Large intestine (tissue), 3 donors: ENCODE measurements at regions not wholly inside any gene's neighbourhood (a gene's known extent, or its start where the extent isn't known, plus 50 kb on each side); places are given as distances from the start of the nearest gene placed in this dataset.

Experiments used
- DNase-seq, 2 donors: peaks; one replicate each; pipeline versions ENCODE4 v3.0.0 to v3.0.0-alpha.2; 2013
- H3K27ac ChIP-seq: one replicate; pipeline ENCODE4 v1.5.1; 2013; ENCODE audit warnings: low read length
- H3K27me3 ChIP-seq: 2 replicates; pipeline ENCODE4 v1.6.1; 2013; ENCODE audit warnings: low read length; ENCODE audit not compliant: control insufficient read depth, insufficient read depth
- H3K36me3 ChIP-seq: 2 replicates; pipeline ENCODE4 v1.6.1; 2013; ENCODE audit warnings: low read length; ENCODE audit not compliant: control insufficient read depth, insufficient read depth
- H3K4me1 ChIP-seq: one replicate; pipeline ENCODE4 v1.6.1; 2013; ENCODE audit warnings: low read length; ENCODE audit not compliant: control insufficient read depth, insufficient read depth
- H3K4me3 ChIP-seq: one replicate; pipeline ENCODE4 v1.5.1; 2013; ENCODE audit warnings: low read length
- H3K9me3 ChIP-seq: one replicate; pipeline ENCODE4 v1.6.1; 2013; ENCODE audit warnings: mild to moderate bottlenecking, low read depth, low read length, moderate library complexity; ENCODE audit not compliant: control insufficient read depth
- WGBS: methylation state at CpG from one replicate; pipeline ENCODE4 v1.1.5; 2013; ENCODE audit warnings: low lambda C conversion rate; ENCODE audit not compliant: insufficient coverage; 5-methylcytosine and 5-hydroxymethylcytosine counted together

GRCh38 chr20:37643400-37643799, 50.4 kb upstream of the CTNNBL1 start:
- no peak for DNase-seq
- H3K27me3 ChIP-seq, result peaks cover 26% of the 10 kb centered on the region

GRCh38 chr20:37642246-37642645, 51.6 kb upstream of the CTNNBL1 start:
- H3K27me3 ChIP-seq, result peaks cover 26% of the 10 kb centered on the region

More at GRCh38 chr20:37643400-37643799, 50.4 kb upstream of the CTNNBL1 start:
- Histone ChIP-seq H3K4me1 (no peaks in the 10 kb centered on the region), H3K36me3 (no peaks in the 10 kb centered on the region), H3K4me3 (no peak overlapping the region), H3K27ac (no peak overlapping the region), H3K9me3 (no peaks in the 10 kb centered on the region)
- 20% methylated on average over 1 of the region's 3 CpGs for WGBS

GRCh38 chr20:37640600-37641561, 52.9 kb upstream of the CTNNBL1 start:
- Histone ChIP-seq H3K4me1 (no peaks in the 10 kb centered on the region), H3K27me3 (peaks cover 26% of the 10 kb centered on the region), H3K9me3 (no peaks in the 10 kb centered on the region), H3K27ac (no peak overlapping the region), H3K36me3 (no peaks in the 10 kb centered on the region), H3K4me3 (no peak overlapping the region)
- no peak for DNase-seq
- no CpG with 5 or more reads among the region's 13 CpGs for WGBS

More at GRCh38 chr20:37642246-37642645, 51.6 kb upstream of the CTNNBL1 start:
- no CpG with 5 or more reads among the region's 1 CpG for WGBS
- H3K9me3 ChIP-seq, result no peaks in the 10 kb centered on the region
- H3K4me3 ChIP-seq, result no peak overlapping the region
- H3K4me1 ChIP-seq, result no peaks in the 10 kb centered on the region
- H3K36me3 ChIP-seq, result no peaks in the 10 kb centered on the region
- no peak overlapping the region for H3K27ac ChIP-seq
- no peak for DNase-seq

- H3K4me3 ChIP-seq, result no peak overlapping the region
- no peaks in the 10 kb centered on the region for H3K9me3 ChIP-seq
- WGBS, result no CpG with 5 or more reads among the region's 2 CpGs
- H3K27ac ChIP-seq, result no peak overlapping the region
- no peak for DNase-seq
- peaks cover 22% of the 10 kb centered on the region for H3K27me3 ChIP-seq
- no peaks in the 10 kb centered on the region for H3K36me3 ChIP-seq
- H3K4me1 ChIP-seq, result no peaks in the 10 kb centered on the region
Observed at GRCh38 chr20:37638527-37638926, 55.3 kb upstream of the CTNNBL1 start.

GRCh38 chr20:37636977-37637376, 56.9 kb upstream of the CTNNBL1 start:
- H3K27me3 ChIP-seq, result peaks cover 13% of the 10 kb centered on the region

GRCh38 chr20:37636212-37636975, 57.4 kb upstream of the CTNNBL1 start:
- peak in 1 of 2 donors; percentile 63 for DNase-seq
- no peaks in the 10 kb centered on the region for H3K36me3 ChIP-seq
- H3K9me3 ChIP-seq, result no peaks in the 10 kb centered on the region
- H3K27me3 ChIP-seq, result peaks cover 11% of the 10 kb centered on the region
- H3K4me3 ChIP-seq, result no peak overlapping the region
- no peaks in the 10 kb centered on the region for H3K4me1 ChIP-seq
- H3K27ac ChIP-seq, result no peak overlapping the region
- no CpG with 5 or more reads among the region's 14 CpGs for WGBS

More at GRCh38 chr20:37636977-37637376, 56.9 kb upstream of the CTNNBL1 start:
- Histone ChIP-seq H3K4me1 (no peaks in the 10 kb centered on the region), H3K4me3 (no peak overlapping the region), H3K36me3 (no peaks in the 10 kb centered on the region), H3K9me3 (no peaks in the 10 kb centered on the region), H3K27ac (no peak overlapping the region)
- no peak for DNase-seq
- no CpG with 5 or more reads among the region's 12 CpGs for WGBS

- peaks cover 7% of the 10 kb centered on the region for H3K4me1 ChIP-seq
- peak; percentile 13 to 47 for DNase-seq
- H3K36me3 ChIP-seq, result no peaks in the 10 kb centered on the region
- H3K27ac ChIP-seq, result no peak overlapping the region
- no peak overlapping the region for H3K4me3 ChIP-seq
- peaks cover 8% of the 10 kb centered on the region for H3K27me3 ChIP-seq
- WGBS, result no CpG with 5 or more reads among the region's 3 CpGs
- H3K9me3 ChIP-seq, result no peaks in the 10 kb centered on the region
Observed at GRCh38 chr20:37630993-37631392, 62.8 kb upstream of the CTNNBL1 start.

GRCh38 chr20:37630166-37630565, 63.7 kb upstream of the CTNNBL1 start:
- Histone ChIP-seq H3K27ac (no peak overlapping the region), H3K36me3 (no peaks in the 10 kb centered on the region), H3K9me3 (no peaks in the 10 kb centered on the region), H3K27me3 (peaks cover 8% of the 10 kb centered on the region), H3K4me3 (no peak overlapping the region), H3K4me1 (peaks cover 7% of the 10 kb centered on the region)
- no CpG with 5 or more reads among the region's 2 CpGs for WGBS
- DNase-seq, result peak in 1 of 2 donors; percentile 17

- peaks cover 10% of the 10 kb centered on the region for H3K27me3 ChIP-seq
- H3K4me1 ChIP-seq, result peaks cover 7% of the 10 kb centered on the region
- DNase-seq, result no peak
- no peaks in the 10 kb centered on the region for H3K9me3 ChIP-seq
- H3K4me3 ChIP-seq, result no peak overlapping the region
- H3K36me3 ChIP-seq, result no peaks in the 10 kb centered on the region
- no peak overlapping the region for H3K27ac ChIP-seq
Observed at GRCh38 chr20:37627767-37628130, 66.1 kb upstream of the CTNNBL1 start.

GRCh38 chr20:37627060-37627766, 66.6 kb upstream of the CTNNBL1 start:
- H3K4me3 ChIP-seq, result no peak overlapping the region
- peaks cover 7% of the 10 kb centered on the region for H3K4me1 ChIP-seq
- no peaks in the 10 kb centered on the region for H3K9me3 ChIP-seq
- DNase-seq, result peak; percentile 40 to 57
- no CpG with 5 or more reads among the region's 15 CpGs for WGBS
- peaks cover 10% of the 10 kb centered on the region for H3K27me3 ChIP-seq
- no peak overlapping the region for H3K27ac ChIP-seq
- no peaks in the 10 kb centered on the region for H3K36me3 ChIP-seq
